A673 (cell line): ENCODE measurements at regions not wholly inside any gene's neighbourhood (a gene's known extent, or its start where the extent isn't known, plus 50 kb on each side); places are given as distances from the start of the nearest gene placed in this dataset.

ENCODE experiments used
- BruUV-seq: library from RNA; stranded (reverse); fragments of 400-500 nt; replicated peaks from 2 replicates; lab custom pipeline; 2021; lab: Mats Ljungman, UMichigan
- CTCF ChIA-PET: fragments of 300-600 bp; sonication (Branson Sonifier 250); formaldehyde crosslinking; loops from one replicate; lab custom pipeline; 2022; ENCODE audit warnings: antibody characterized with exemption; lab: Charles Lee
- POLR2A ChIA-PET: fragments of 300-600 bp; sonication (Branson Sonifier 250); formaldehyde crosslinking; loops from one replicate; lab custom pipeline; 2022; ENCODE audit warnings: antibody characterized with exemption; ENCODE audit not compliant: low non-redundant PET; lab: Charles Lee
- DNase-seq: peaks from one replicate; pipeline ENCODE4 v3.0.0-alpha.2; 2015; ENCODE audit warnings: low spot score
- H3K27ac ChIP-seq: fragments of 200-600 bp; sonication (generic); 2 replicates; pipeline ENCODE4 v1.5.1; 2016; ENCODE audit warnings: mixed run types, low read depth, mild to moderate bottlenecking, mixed read lengths, antibody characterized with exemption, low read length; ENCODE audit not compliant: poor library complexity, severe bottlenecking
- H3K27me3 ChIP-seq: fragments of 200-600 bp; sonication (generic); replicated peaks from 2 replicates; pipeline ENCODE4 v1.6.1; 2017; ENCODE audit warnings: mixed run types, low read depth, mild to moderate bottlenecking, mixed read lengths, antibody characterized with exemption, low read length; ENCODE audit not compliant: insufficient read depth, poor library complexity
- H3K36me3 ChIP-seq: fragments of 200-600 bp; sonication (generic); 2 replicates; pipeline ENCODE4 v1.6.1; 2016; ENCODE audit warnings: mixed run types, mild to moderate bottlenecking, mixed read lengths, antibody characterized with exemption, low read length; ENCODE audit not compliant: insufficient read depth, poor library complexity, severe bottlenecking
- H3K4me1 ChIP-seq: fragments of 200-600 bp; sonication (generic); 2 replicates; pipeline ENCODE4 v1.6.1; 2017; ENCODE audit warnings: mixed run types, mild to moderate bottlenecking, mixed read lengths, antibody characterized with exemption, low read length; ENCODE audit not compliant: insufficient read depth, poor library complexity, severe bottlenecking
- H3K4me3 ChIP-seq: fragments of 200-600 bp; sonication (generic); 2 replicates; pipeline ENCODE4 v1.5.1; 2016; ENCODE audit warnings: low read depth, mixed run types, mild to moderate bottlenecking, mixed read lengths, low read length; ENCODE audit not compliant: poor library complexity, severe bottlenecking
- H3K9me3 ChIP-seq: fragments of 200-600 bp; sonication (generic); 2 replicates; pipeline ENCODE4 v1.6.1; 2016; ENCODE audit warnings: mixed run types, low read depth, mild to moderate bottlenecking, mixed read lengths, antibody characterized with exemption, low read length; ENCODE audit not compliant: poor library complexity, severe bottlenecking
- CTCF ChIP-seq: fragments of 300-800, 200-600 bp; sonication (generic); conservative IDR thresholded peaks from 2 replicates; pipeline ENCODE4 v1.5.1; 2017; ENCODE audit warnings: low read depth, mild to moderate bottlenecking, antibody characterized with exemption, low read length, moderate library complexity, mixed read lengths
- EZH2 ChIP-seq: fragments of 200-600 bp; sonication (generic); IDR thresholded peaks from 2 replicates; pipeline ENCODE4 v1.6.1; 2017; ENCODE audit warnings: borderline replicate concordance, low read depth, mild to moderate bottlenecking, mixed read lengths, antibody characterized with exemption, low read length; ENCODE audit not compliant: poor library complexity, severe bottlenecking
- intact Hi-C: fragments of 100-400 bp; cut with micrococcal nuclease; formaldehyde crosslinking; loops from one replicate; pipeline ENCODE4 v1.10.0; 2022; ENCODE audit not compliant: unreplicated experiment

- ChIA-PET POLR2A (no interaction called here), CTCF (no interaction called here)
- no peak for DNase-seq
- no peak overlapping the region for H3K4me3 ChIP-seq
- H3K27ac ChIP-seq = no peak overlapping the region
- TF ChIP-seq EZH2 (no peak), CTCF (no peak)
- H3K36me3 ChIP-seq = no peaks in the 10 kb centered on the region
- intact Hi-C loops = no loop called here
- no TSS peak for BruUV-seq
- no peaks in the 10 kb centered on the region for H3K4me1 ChIP-seq
- no peaks in the 10 kb centered on the region for H3K27me3 ChIP-seq
- no peaks in the 10 kb centered on the region for H3K9me3 ChIP-seq
Measured at GRCh38 chr2:15791294-15791693, 149.1 kb upstream of the MYCN start.

GRCh38 chr2:15792331-15792730 lies 148.0 kb upstream of the MYCN start:
- Histone ChIP-seq H3K4me3 (no peak overlapping the region), H3K36me3 (no peaks in the 10 kb centered on the region), H3K9me3 (no peaks in the 10 kb centered on the region), H3K4me1 (no peaks in the 10 kb centered on the region), H3K27ac (no peak overlapping the region), H3K27me3 (no peaks in the 10 kb centered on the region)
- POLR2A ChIA-PET = no interaction called here
- no TSS peak for BruUV-seq
- no peak for TF ChIP-seq EZH2
- no peak for TF ChIP-seq CTCF
- CTCF ChIA-PET = no interaction called here
- DNase-seq = no peak
- intact Hi-C loops = no loop called here

DNA sequence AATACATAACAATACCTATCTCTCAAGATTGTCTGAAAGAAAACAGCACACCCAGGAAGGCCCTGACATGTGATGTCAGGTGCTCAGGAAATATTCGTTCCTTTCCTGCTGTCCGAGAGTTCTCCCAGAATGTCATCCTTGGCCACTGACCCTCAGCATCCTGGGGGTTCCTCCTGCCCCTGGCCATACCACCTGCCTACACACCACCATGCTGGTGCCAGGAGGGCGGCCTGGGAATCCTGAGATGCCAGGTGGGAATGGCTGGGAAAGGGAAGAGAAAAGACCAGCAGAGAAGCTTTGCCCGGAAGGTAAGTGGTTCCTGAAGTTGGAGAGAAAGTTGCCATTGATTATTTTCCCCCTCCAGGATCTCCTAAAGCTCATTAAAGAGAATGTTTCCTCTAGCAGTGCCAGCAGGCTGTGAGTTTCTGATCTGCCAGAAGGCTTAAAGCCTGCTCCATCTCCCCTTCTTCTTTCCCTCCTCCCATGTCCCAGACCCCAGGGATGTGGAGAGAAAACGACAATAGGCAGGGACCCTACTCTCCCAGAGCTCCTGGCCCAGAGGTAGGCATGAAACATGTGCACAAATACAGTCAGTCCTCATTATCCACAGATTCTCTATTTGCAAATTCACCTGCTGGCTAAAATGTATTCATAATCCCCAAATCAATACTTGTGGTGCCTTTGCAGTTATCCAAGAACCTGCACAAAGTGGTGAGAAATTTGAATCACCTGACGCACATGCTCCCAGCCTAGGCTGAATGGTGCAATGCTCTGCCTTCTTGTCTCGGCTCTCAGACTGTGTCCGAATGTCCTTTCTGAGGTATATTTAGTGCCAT lies 147.1 kb upstream of the MYCN start:
- H3K27ac ChIP-seq = no peak overlapping the region
- H3K27me3 ChIP-seq = no peaks in the 10 kb centered on the region
- H3K36me3 ChIP-seq = no peaks in the 10 kb centered on the region
- CTCF ChIA-PET = no interaction called here
- no peak overlapping the region for H3K4me3 ChIP-seq
- no peak for DNase-seq
- BruUV-seq = no TSS peak
- intact Hi-C loops = no loop called here
- TF ChIP-seq EZH2 = no peak
- TF ChIP-seq CTCF = no peak
- POLR2A ChIA-PET = no interaction called here
- H3K4me1 ChIP-seq = no peaks in the 10 kb centered on the region
- no peaks in the 10 kb centered on the region for H3K9me3 ChIP-seq
